Testis (tissue), 2 donors: ENCODE measurements at regions not wholly inside any gene's neighbourhood (a gene's known extent, or its start where the extent isn't known, plus 50 kb on each side); places are given as distances from the start of the nearest gene placed in this dataset.

Experiments
- DNase-seq: peaks from one replicate; pipeline ENCODE4 v3.0.0-alpha.2; 2019
- H3K27ac ChIP-seq, 2 donors: fragments of 200-600 bp; sonication (generic); one replicate each; pipeline ENCODE4 v1.5.1; 2019
- H3K27me3 ChIP-seq: fragments of 200-600 bp; sonication (generic); one replicate; pipeline ENCODE4 v1.5.1; 2019
- H3K36me3 ChIP-seq: fragments of 200-600 bp; sonication (generic); one replicate; pipeline ENCODE4 v1.5.1; 2017; ENCODE audit warnings: low read depth; ENCODE audit errors: missing control alignments
- H3K4me1 ChIP-seq: fragments of 200-600 bp; sonication (generic); one replicate; pipeline ENCODE4 v1.5.1; 2019
- H3K4me3 ChIP-seq, 2 donors: fragments of 200-600 bp; sonication (generic); one replicate each; pipeline ENCODE4 v1.5.1; 2017 to 2019
- H3K9me3 ChIP-seq: fragments of 200-600 bp; sonication (generic); one replicate; pipeline ENCODE4 v1.5.1; 2017
- CTCF ChIP-seq, 3 experiments: fragments of 450-650 bp in 2 of 3; fragments of 200-600 bp in 1 of 3; sonication (generic) in 1 of 3; IDR thresholded peaks; one replicate each; pipeline ENCODE4 v1.5.1; 2016 to 2019; ENCODE audit warnings: antibody characterized with exemption in 3 of 3, mild to moderate bottlenecking in 2 of 3, moderate library complexity in 1 of 3
- POLR2A ChIP-seq: fragments of 450-650 bp; IDR thresholded peaks from one replicate; pipeline ENCODE4 v1.6.1; 2017; ENCODE audit warnings: antibody characterized with exemption, mild to moderate bottlenecking, moderate library complexity
- whole genome bisulfite sequencing, 2 donors: methylation state at CpG; one replicate each; pipeline ENCODE4 v1.1.5; 2018; 5-methylcytosine and 5-hydroxymethylcytosine counted together
- intact Hi-C: fragments of 100-400 bp; cut with DNase I; formaldehyde crosslinking; loops from one replicate; pipeline ENCODE4 v1.15.1; 2023; ENCODE audit warnings: low total_unique reads

GRCh38 chr14:85058150-85058549 is 471.8 kb upstream of the FLRT2 start:
- DNase-seq: no peak
- Histone ChIP-seq H3K27ac (no peak overlapping the region), H3K4me1 (no peaks in the 10 kb centered on the region), H3K4me3 (no peak overlapping the region), H3K27me3 (no peaks in the 10 kb centered on the region), H3K36me3 (no peaks in the 10 kb centered on the region), H3K9me3 (no peaks in the 10 kb centered on the region)
- TF ChIP-seq CTCF (IDR thresholded peaks at IDR 0.05) (no peak), POLR2A (no peak)
- intact Hi-C loops: no loop called here

- intact Hi-C loops: no loop called here
- no peak overlapping the region for H3K4me3 ChIP-seq
- H3K4me1 ChIP-seq: no peaks in the 10 kb centered on the region
- DNase-seq: no peak
- 82 to 85% methylated on average over 5 of the region's 5 CpGs for WGBS, 2 donors
- H3K27ac ChIP-seq: no peak overlapping the region
- no peaks in the 10 kb centered on the region for H3K36me3 ChIP-seq
- H3K27me3 ChIP-seq: no peaks in the 10 kb centered on the region
- no peaks in the 10 kb centered on the region for H3K9me3 ChIP-seq
- TF ChIP-seq CTCF (IDR thresholded peaks at IDR 0.05): no peak
- TF ChIP-seq POLR2A: no peak
Observed at GRCh38 chr14:85060121-85060520, 469.8 kb upstream of the FLRT2 start.

GRCh38 chr14:85061256-85061655 is 468.7 kb upstream of the FLRT2 start:
- intact Hi-C loops: no loop called here

GRCh38 chr14:85063747-85064146 is 466.2 kb upstream of the FLRT2 start:
- WGBS, 2 donors: 90 to 91% methylated on average over 2 of the region's 2 CpGs
- intact Hi-C loops: no loop called here
- DNase-seq: no peak

More at GRCh38 chr14:85061256-85061655, 468.7 kb upstream of the FLRT2 start:
- no peaks in the 10 kb centered on the region for H3K36me3 ChIP-seq
- H3K27me3 ChIP-seq: no peaks in the 10 kb centered on the region
- no peaks in the 10 kb centered on the region for H3K4me1 ChIP-seq
- TF ChIP-seq POLR2A (no peak), CTCF (IDR thresholded peaks at IDR 0.05) (no peak)
- H3K9me3 ChIP-seq: no peaks in the 10 kb centered on the region
- 92 to 95% methylated on average over 4 of the region's 4 CpGs for WGBS, 2 donors
- H3K27ac ChIP-seq: no peak overlapping the region
- H3K4me3 ChIP-seq: no peak overlapping the region
- no peak for DNase-seq

More at GRCh38 chr14:85063747-85064146, 466.2 kb upstream of the FLRT2 start:
- H3K27ac ChIP-seq: no peak overlapping the region
- H3K4me3 ChIP-seq: no peak overlapping the region
- H3K4me1 ChIP-seq: no peaks in the 10 kb centered on the region
- H3K9me3 ChIP-seq: no peaks in the 10 kb centered on the region
- H3K27me3 ChIP-seq: no peaks in the 10 kb centered on the region
- no peaks in the 10 kb centered on the region for H3K36me3 ChIP-seq
- TF ChIP-seq POLR2A: no peak
- TF ChIP-seq CTCF (IDR thresholded peaks at IDR 0.05): no peak
